Fibroblast of the conjunctiva (primary cell): ENCODE measurements at regions not wholly inside any gene's neighbourhood (a gene's known extent, or its start where the extent isn't known, plus 50 kb on each side); places are given as distances from the start of the nearest gene placed in this dataset.
"Not testable (repeated sequence)": the region's sequence is repeated elsewhere in the genome, so short reads cannot be mapped to it uniquely, and the experiment has no call there.

Source experiments
- DNase-seq: peaks from one replicate; pipeline ENCODE4 v3.0.0-alpha.2; 2010; ENCODE audit warnings: low read depth

DNA sequence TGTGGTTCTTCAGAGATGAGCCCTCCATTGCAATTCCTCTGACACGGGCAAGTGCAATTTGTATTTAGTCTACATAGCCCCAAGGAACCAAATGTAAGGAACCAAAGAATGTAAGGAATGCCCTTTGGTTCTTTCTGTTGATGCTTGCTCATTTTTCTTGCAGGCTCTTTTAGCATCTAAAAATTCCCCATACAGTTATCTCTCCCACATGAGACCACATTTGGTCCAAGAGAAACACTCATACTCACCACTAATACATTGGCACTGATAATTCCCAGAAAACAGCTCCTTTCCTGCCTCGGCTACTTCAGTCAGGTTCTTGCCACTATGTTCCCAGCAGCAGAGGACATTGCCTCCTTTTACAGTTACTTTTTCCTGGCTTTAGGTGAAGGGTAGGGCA lies 332.6 kb downstream of the AEBP2 start:
- DNase-seq, result no peak

DNA sequence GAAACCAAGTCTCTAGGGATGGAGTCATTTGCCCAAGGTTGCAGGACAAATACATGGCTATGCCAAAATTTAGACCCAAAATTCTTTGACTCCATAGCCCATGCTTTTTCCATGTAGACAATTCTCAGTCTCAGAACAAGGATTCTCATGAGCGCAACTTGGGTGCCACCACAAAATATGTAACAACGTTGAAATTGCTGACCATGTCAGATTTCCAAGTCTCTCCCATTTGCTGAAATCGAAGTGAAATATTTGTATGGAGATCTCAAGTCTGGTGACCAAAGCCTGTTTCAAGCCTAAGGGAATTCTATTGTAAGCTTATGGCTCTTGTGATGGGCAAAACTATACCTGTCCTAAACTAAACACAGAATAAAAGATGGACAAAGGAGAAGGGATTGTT lies 333.5 kb downstream of the AEBP2 start:
- no peak for DNase-seq

DNA sequence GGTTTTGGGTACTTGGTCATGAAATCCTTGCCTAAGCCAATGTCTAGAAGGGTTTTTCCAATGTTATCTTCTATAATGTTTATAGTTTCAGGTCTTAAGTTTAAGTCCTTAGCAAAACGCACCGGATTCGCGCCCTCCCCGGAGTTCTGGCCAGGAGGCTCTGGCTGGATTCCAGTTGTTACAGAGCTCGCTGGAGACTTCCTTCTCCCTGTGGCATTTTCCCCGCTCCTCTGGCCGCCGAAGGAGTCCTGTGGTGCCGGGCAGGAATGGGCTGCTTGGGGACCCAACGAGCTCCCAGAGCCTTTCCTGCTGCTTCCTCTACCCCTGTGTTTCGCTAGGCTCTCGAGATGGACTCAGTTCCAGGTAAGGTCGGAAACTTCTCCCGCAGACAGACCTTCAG lies 335.9 kb downstream of the AEBP2 start:
- no peak for DNase-seq

DNA sequence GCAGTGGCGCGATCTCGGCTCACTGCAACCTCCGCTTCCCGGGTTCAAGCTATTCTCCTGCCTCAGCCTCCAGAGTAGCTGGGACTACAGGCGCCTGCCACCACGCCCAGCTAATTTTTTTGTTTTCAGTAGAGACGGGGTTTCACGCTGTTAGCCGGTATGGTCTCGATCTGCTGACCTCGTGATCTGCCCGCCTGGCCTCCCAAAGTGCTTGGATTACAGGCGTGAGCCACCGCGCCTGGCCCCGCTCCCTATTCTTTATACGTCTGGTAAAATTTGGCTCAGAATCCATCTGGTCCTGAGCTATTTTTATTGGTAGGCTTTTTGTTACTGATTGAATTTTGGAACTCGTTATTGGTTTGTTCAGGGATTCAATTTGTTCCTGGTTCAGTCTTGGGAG lies 336.7 kb downstream of the AEBP2 start:
- DNase-seq, result not testable (repeated sequence)

DNA sequence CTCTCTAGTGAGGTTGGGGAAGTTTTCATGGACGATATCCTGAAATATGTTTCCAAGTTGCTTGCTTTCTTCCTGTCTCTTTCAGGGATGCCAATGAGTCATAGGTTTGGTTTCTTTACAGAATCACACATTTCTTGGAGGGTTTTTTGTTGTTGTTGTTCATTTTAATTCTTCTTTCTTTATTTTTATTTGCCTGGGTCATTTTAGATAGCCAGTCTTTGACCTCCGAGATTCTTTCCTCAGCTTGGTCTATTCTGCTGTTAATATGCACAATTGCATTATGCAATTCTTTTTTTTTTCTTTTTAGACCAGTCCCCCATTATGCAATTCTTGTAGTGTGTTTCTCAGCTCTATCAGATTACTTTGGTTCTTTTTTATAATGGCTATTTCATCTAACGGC lies 338.9 kb downstream of the AEBP2 start:
- no peak for DNase-seq

DNA sequence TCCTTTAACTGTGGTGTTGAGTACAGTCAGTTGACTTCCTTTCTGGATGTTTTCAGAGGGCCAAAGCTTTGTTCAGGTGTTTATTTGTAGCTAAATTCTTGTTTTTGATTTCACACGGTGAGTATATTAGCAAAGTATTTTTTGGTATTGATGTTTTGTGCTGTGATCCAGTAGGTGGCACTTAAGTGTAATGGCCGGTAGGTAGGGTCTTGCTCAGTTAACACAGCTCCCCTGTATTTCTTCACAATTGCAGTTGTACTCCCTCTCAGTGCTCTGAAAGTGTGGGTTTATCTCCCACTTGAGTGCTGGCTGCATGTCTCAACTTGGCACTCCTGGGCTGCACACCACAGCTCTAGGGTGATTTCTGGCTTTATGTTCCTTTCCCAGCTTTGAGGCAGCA lies 339.5 kb downstream of the AEBP2 start:
- no peak for DNase-seq

DNA sequence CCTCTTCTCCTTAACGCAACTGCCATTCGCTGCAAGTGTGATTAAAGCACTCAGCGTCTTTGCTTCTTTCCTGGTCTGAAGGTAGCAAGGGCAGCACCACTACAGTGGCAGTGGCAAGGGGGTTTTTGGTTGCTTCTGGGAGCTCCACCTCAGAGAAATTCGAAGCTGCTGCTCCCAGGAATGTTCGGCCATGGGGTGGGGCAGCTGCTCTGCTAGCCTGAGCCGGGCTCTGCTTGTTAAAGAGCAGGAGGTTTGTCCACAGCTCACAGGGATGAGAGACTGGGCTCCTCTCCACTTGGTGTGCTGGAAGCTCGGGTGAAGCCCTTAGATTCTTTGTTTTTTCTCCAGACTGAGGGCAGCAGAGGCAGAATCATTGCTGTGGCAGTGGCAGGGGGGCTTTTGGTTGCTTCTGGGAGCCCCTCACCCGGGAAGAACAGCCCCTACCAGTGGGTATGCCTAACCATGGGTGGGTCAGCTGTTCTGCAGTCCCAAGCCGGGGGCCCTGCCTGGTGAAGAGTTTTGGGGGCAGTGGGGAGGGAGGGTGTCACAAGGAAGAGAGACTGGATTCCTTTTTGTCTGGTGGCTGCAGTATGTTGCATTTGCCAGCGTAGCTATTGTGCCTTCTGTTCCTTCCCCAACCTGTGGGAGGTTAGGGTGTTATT lies 340.2 kb downstream of the AEBP2 start:
- no peak for DNase-seq

DNA sequence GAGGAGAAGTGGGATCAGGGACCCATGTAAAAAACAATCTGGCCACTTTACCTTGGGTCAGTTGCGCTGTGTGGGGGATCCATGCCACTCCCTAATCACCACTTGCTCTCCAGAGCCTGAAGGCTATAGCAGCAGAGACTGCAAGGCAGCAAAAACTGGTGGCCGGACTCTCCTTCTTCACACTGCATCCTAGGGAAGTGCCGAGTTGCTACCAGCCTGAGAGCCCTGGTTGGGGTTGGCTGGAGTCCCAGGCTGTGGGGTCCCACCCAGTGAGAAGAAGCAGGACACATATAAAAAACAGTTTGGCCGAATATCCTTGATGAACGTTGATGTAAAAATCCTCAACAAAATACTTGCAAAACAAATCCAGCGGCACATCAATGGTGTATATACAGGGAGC lies 341.2 kb downstream of the AEBP2 start:
- no peak for DNase-seq

DNA sequence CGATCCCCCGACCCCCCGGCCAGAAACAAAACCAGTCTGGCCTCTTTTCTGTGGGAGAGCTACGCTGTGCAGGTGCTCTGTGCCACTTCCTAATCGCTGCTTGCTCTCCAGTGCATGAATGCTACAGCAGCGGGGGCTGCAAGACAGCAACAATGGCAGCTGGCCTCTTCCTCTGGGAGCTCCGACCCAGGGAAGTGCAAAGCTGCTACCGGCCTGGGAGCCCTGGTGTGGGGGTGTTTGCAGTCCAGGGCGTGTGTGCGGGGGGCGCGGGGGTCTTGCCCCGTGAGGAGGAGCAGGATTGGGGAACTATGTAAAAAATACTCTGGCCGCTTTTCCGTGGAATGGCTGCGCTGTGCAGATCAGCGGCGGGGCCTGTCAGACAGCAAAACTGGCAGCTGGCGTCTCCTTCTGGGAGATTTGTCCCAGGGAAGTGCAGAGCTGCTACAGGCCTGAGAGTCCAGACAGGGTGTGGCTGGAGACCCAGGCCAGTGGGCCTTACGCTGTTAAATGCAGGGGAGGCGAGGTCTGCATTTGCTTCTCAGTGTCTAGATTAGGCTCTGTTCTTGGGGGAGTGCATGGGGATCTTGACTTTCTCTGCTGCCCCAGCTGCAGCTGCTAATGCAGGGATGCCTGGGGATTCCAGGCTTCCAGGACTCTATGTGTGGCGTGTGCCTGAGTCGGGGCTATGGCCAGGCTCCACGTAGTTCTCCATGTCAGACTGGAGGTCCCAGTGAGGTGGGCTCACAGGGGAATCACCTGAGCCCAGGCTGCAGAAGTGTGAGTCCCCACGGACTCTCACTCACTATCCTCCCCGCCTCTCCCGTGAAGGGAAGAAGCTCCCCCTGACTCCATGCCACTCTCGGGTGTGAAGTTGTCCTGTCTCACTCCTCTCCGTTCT lies 344.5 kb downstream of the AEBP2 start:
- no peak for DNase-seq

DNA sequence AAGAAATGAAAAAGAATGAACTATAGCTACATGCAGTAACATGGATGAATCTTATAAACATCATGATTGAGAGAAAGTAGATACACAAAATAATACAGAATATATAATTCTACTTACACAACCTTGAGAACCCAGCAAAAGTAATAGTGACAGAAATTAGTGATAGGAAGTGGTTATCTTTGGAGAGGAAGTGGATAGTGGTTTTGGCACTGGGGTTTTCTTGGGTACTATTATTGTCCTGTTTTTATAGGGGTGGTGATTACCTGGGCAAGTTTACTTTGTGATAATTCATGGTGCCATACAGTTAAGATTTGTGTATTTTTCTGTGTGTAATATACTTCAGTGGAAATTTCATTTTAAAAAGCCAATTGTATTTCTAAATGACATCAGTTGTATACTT lies 352.7 kb downstream of the AEBP2 start:
- DNase-seq, result no peak

DNA sequence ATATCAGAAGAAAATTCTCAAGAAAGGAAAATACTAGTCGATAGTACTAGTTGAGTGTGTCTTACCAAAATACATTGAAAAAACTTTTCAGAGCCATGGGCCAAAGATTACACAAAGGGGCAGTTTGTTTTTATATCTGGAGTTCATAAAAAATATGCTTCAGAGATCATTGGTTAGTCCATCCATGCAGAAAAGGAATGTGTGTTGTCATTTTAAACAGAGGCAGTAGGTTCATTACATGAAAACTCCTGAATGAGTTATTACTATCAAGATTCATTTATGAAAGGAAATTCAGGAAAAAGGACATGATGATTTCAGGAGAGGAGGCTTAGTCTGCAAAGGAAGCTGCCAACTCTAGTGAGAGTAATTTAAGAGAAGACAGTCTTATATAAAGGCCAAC lies 354.8 kb downstream of the AEBP2 start:
- DNase-seq, result no peak

DNA sequence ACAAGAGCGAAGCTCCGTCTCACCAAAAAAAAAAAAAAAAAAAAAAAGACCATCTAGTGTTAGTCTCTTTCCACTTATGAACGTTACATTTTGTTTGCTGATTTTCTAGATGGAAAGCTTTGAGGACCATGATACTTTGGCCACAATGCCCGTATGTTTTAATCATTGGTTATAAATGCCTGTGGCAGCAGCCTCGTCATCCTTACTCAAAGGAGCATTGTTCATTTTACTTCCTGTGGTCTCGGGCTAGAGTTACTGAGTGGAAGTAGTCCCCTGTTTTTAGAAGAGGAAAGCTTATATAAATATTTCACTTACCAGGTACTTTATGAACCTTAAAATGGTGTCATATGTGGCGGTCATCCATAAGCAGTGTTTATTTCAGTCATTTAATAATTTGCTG lies 359.9 kb downstream of the AEBP2 start:
- no peak for DNase-seq

DNA sequence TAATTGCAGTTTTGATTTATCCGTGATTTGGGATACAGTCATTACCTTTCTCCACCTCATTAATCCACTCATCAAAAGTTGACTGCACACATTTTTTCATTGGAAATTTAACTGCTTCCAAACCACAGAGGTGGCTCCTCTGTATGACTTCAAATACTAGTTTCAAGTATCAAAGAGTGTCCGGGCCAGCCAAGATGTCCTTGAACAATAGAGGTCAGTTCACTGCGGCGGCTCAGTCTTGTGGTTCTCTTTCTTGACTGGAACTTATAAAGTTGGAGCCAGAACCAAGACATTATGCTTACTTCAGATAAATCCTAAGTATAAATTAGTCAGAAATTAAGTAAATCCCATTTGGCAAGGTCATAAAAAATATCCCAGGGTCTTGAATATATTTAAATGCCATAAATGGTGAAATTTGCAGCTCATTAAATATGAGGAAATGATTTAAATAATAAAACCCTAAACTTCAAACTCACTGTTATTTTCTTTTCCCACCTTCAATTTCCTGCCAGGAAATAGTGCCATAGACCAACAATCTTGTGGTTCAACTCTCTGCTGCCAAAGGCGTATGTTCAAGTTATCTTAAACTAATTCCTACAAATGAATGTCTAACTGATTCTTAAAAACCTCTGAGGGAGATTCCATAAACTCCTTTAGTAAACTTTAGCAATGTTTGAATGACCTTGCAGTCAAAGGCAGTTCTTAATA lies 360.8 kb downstream of the AEBP2 start:
- no peak for DNase-seq

DNA sequence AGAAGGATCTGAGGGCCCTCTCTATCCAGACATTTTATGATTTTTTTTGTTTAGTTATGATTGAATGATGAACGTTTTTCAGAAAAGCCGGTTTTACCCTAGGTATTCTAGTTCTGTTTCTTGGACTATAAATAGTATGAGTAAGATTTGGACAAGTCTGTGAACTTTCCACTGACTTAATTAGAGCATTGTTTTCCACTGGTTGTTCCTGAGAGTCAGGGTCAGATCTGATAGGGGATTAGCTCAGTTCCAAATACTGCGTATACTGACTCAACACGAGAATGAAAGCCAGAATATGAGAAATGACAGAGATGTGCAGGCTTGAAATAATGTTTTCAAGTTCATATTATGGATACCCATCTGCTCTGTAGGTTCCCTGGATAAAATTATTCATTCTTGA lies 361.6 kb downstream of the AEBP2 start:
- no peak for DNase-seq

DNA sequence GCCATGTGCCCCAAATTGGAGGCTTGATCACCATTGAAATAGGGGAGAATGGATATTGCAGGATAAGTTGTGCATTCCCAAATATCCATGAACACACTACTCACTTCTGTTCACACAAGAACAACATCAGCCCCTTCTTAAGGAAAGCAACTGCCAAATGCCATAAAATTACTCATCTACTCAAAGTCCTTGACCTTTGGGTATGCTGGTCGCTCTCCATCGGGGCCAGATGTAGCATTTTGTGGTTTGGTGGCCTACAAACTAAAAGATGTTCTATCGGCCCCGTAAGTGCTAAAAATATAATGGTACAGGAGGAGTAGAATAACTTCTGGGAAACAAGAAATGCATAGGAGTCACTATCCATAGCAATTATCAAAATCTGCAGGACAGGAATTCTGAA lies 362.6 kb downstream of the AEBP2 start:
- no peak for DNase-seq

DNA sequence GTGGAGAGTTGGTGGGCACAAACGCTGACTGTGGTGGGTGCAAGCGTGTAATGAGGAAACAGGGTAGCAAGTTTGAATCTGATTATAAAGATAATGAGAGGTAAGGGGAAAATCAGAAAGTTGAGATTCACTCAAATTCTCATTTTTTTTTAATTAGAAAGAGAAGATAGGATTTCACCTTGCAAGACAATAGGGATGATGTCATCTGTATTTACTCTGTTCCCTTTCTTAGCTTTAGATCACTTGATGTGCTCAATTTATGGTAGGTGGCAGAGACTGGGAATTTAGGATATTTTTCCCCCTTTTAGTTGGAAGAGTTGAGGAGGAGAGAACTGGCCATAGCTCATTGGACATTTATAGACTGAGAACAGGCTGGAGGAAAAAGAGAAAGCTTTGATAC lies 363.6 kb downstream of the AEBP2 start:
- no peak for DNase-seq

DNA sequence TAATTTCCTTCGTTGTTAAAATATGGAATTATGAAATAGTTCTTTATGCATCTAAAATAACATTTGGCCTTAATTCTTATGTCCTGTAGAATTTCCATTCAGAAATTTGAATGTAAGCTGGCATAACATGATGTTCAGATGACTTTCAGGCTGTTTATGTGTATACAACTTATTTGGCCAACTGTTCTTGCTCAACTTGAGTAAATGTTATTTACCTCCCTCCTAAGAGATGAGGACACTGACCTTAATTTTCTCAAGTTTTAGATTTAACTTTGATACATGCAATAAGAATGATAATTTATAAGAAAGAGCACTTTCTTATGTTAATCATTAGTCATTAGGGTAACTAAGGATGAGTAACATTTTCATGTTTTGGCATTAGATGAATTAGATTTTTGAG lies 365.4 kb downstream of the AEBP2 start:
- DNase-seq, result no peak

DNA sequence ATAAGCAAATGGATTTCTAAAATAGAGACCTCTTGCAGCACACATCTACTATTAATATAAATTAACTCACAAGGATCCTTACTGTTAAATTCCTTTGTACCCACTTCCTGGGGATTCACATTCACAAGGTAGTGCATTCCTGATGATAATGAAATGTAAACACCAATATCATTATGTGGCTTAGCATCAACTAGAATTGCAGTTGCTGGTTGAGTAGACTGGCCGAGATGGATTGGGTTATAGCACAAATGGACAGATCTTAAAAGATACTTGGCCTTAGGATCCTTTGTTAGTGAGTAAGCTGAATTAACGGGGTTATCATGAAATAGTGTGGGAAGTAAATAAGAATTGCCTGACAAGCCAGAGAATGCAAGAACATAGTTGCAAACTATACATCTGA lies 369.1 kb downstream of the AEBP2 start:
- no peak for DNase-seq

DNA sequence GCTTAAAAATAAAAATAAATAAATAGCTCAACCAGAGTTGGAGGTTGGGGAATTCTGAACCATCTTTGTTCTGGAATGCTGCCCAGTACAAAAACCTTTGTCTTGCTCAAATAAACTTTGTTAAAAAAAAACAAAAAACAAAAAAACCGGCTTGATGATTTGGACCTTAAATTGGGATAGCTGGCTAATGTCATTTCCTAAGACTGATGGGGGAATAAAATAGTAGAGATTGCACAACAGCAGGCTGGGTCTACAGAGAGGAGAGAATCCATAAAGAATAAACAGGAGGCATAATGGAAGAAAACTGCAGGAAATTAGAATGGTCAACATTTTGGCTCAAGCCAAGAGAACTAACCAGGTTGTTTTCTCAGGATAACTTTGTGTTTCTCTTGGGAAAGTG lies 370.9 kb downstream of the AEBP2 start:
- DNase-seq, result no peak

DNA sequence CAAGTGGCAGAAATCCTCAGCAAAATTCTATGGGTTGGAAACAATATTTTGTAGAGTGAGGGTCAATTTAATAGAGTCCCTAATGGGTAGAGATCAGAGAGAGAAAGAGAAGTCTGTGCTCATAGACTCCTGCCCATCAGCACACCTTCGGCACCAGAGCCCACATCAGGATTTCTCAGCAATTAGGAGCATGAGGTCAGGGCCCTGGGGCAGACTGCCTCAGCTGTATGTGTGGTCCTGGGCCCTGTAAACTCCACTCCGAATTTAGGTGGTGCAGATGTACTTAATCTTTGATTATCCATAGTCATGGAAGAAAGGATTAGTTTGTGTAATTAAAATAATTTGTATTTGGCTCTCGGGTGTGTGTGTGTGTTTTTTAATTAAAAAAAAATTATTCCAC lies 372.6 kb downstream of the AEBP2 start:
- no peak for DNase-seq

DNA sequence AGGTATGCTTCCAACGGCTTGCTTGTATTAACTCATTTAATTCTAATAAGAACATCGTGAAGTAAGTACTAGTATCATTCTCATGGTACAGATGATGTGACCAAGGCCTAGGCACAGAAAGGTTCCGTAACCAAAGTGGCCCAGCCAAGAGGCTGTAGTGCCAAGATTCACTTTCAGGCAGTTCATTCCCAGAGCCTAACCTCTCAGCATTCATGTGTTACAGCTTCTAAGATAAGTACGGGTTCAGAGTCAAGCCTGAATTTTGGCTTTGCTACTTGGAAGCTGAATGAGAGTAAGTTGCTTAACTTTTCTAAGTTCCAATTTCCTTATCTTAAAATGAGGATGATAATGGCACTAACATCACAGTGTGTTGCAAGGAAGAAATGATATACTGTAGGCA lies 379.9 kb downstream of the AEBP2 start:
- no peak for DNase-seq

DNA sequence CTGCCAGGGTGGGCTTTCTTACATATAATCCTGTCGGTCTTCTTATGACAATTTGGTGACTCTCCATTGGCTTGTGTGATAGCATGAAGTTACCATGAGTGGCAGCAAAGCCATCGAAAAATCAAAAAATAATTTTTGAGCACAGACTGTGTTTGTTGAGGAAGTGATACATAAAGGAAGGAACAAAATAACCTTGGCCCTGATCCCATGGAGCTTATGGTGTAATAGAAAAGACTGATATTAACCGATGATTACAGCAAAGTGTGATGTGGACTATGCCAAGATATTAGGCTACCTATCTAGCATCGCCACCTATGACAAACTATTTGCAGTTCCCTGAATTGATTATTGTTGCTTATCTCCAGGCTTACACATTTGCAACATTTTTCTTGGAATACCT lies 383.2 kb downstream of the AEBP2 start:
- DNase-seq, result no peak

DNA sequence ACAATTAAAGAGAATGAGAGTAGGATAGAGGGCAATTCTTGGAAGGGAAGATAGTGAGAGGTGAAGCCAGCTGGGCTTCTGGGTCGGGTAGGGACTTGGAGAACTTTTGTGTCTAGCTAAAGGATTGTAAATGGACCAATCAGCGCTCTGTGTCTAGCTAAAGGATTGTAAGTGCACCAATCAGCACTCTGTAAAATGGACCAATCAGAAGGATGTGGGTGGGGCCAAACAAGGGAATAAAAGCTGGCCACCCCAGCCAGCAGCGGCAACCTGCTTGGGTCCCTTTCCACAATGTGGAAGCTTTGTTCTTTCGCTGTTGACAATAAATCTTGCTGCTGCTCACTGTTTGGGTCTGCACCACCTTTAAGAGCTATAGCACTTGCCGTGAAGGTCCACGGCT lies 384.0 kb downstream of the AEBP2 start:
- not testable (repeated sequence) for DNase-seq
